ENCODE measurements at regions not wholly inside any gene's neighbourhood (a gene's known extent, or its start where the extent isn't known, plus 50 kb on each side); places are given as distances from the start of the nearest gene placed in this dataset.

GRCh38 chr17:74118504-74118903, 85.0 kb upstream of the RPL38 start:
- Histone ChIP-seq H3K27me3 (peaks cover 0 to 38% of the 10 kb centered on the region in 2 donors), H3K4me3 (no peak overlapping the region), H3K36me3 (no peaks in the 10 kb centered on the region), H3K9me3 (peaks cover 0 to under 1% (median 0%) of the 10 kb centered on the region in 4 donors), H3K27ac (no peak overlapping the region), H3K4me1 (no peaks in the 10 kb centered on the region)
- WGBS, 2 donors: 47 to 50% methylated on average over 8 of the region's 8 CpGs
- no peak for TF ChIP-seq POLR2A (IDR thresholded peaks at IDR 0.05)
- TF ChIP-seq CTCF (IDR thresholded peaks at IDR 0.05): no peak
- TF ChIP-seq EP300 (IDR thresholded peaks at IDR 0.05): no peak
- DNase-seq (ENCODE audit: low spot score in 2 of 2): no peak

- TF ChIP-seq EP300 (IDR thresholded peaks at IDR 0.05): no peak
- TF ChIP-seq CTCF (IDR thresholded peaks at IDR 0.05): no peak
- TF ChIP-seq POLR2A (IDR thresholded peaks at IDR 0.05): no peak
- H3K4me3 ChIP-seq: no peak overlapping the region
- no peaks in the 10 kb centered on the region for H3K9me3 ChIP-seq
- H3K27ac ChIP-seq: no peak overlapping the region
- WGBS, 2 donors: 74 to 79% methylated on average over 16 of the region's 16 CpGs
- no peaks in the 10 kb centered on the region for H3K4me1 ChIP-seq
- peaks cover 0 to 34% of the 10 kb centered on the region in 2 donors for H3K27me3 ChIP-seq
- DNase-seq (ENCODE audit: low spot score in 2 of 2): no peak
- no peaks in the 10 kb centered on the region for H3K36me3 ChIP-seq
Measured at GRCh38 chr17:74119049-74119580, 84.4 kb upstream of the RPL38 start.

- H3K9me3 ChIP-seq: no peaks in the 10 kb centered on the region
- H3K4me1 ChIP-seq: no peaks in the 10 kb centered on the region
- DNase-seq (ENCODE audit: low spot score in 2 of 2): no peak
- no peak overlapping the region for H3K4me3 ChIP-seq
- H3K27me3 ChIP-seq: peaks cover 0 to 29% of the 10 kb centered on the region in 2 donors
- H3K27ac ChIP-seq: no peak overlapping the region
- H3K36me3 ChIP-seq: no peaks in the 10 kb centered on the region
- TF ChIP-seq CTCF (IDR thresholded peaks at IDR 0.05) (no peak), EP300 (IDR thresholded peaks at IDR 0.05) (no peak), POLR2A (IDR thresholded peaks at IDR 0.05) (no peak)
- WGBS, 2 donors: 81 to 100% methylated on average over 3 to 4 of the region's 4 CpGs
Measured at GRCh38 chr17:74119965-74120364, 83.5 kb upstream of the RPL38 start.

GRCh38 chr17:74123350-74123749, 80.1 kb upstream of the RPL38 start:
- H3K27me3 ChIP-seq: peaks cover 0 to 15% of the 10 kb centered on the region in 2 donors
- TF ChIP-seq EP300 (IDR thresholded peaks at IDR 0.05) (no peak), POLR2A (IDR thresholded peaks at IDR 0.05) (no peak), CTCF (IDR thresholded peaks at IDR 0.05) (no peak)
- no peaks in the 10 kb centered on the region for H3K9me3 ChIP-seq
- no peak overlapping the region for H3K27ac ChIP-seq
- no peak overlapping the region for H3K4me3 ChIP-seq
- no peak for DNase-seq (ENCODE audit: low spot score in 2 of 2)
- H3K4me1 ChIP-seq: no peaks in the 10 kb centered on the region
- no peaks in the 10 kb centered on the region for H3K36me3 ChIP-seq

- H3K27me3 ChIP-seq: peaks cover 0 to 11% of the 10 kb centered on the region in 2 donors
- H3K9me3 ChIP-seq: no peaks in the 10 kb centered on the region
- H3K27ac ChIP-seq: no peak overlapping the region
- 90 to 91% methylated on average over 9 of the region's 9 CpGs for WGBS, 2 donors
- TF ChIP-seq POLR2A (IDR thresholded peaks at IDR 0.05) (no peak), EP300 (IDR thresholded peaks at IDR 0.05) (no peak), CTCF (IDR thresholded peaks at IDR 0.05) (no peak)
- no peaks in the 10 kb centered on the region for H3K36me3 ChIP-seq
- no peaks in the 10 kb centered on the region for H3K4me1 ChIP-seq
- no peak overlapping the region for H3K4me3 ChIP-seq
- no peak for DNase-seq (ENCODE audit: low spot score in 2 of 2)
Measured at GRCh38 chr17:74123866-74124444, 79.5 kb upstream of the RPL38 start.

All from tibial nerve (tissue), 4 donors.